ENCODE measurements at regions not wholly inside any gene's neighbourhood (a gene's known extent, or its start where the extent isn't known, plus 50 kb on each side); places are given as distances from the start of the nearest gene placed in this dataset.

- no peak for TF ChIP-seq CTCF (IDR thresholded peaks at IDR 0.05; ENCODE audit: extremely low read depth, missing control alignments)
- no peak for DNase-seq (ENCODE audit: low spot score)
Observed at GRCh38 chr21:38057626-38058025, 141.4 kb upstream of the KCNJ6 start.

- no peak for DNase-seq (ENCODE audit: low spot score)
- TF ChIP-seq CTCF (IDR thresholded peaks at IDR 0.05; ENCODE audit: extremely low read depth, missing control alignments), result no peak
Observed at GRCh38 chr21:38060533-38060932, 144.3 kb upstream of the KCNJ6 start.

GRCh38 chr21:38067086-38067739, 151.0 kb upstream of the KCNJ6 start:
- no peak for DNase-seq (ENCODE audit: low spot score)
- no peak for TF ChIP-seq CTCF (IDR thresholded peaks at IDR 0.05; ENCODE audit: extremely low read depth, missing control alignments)

GRCh38 chr21:38072489-38072888, 156.2 kb upstream of the KCNJ6 start:
- no peak for TF ChIP-seq CTCF (IDR thresholded peaks at IDR 0.05; ENCODE audit: extremely low read depth, missing control alignments)
- no peak for DNase-seq (ENCODE audit: low spot score)

- DNase-seq (ENCODE audit: low spot score), result no peak
- no peak for TF ChIP-seq CTCF (IDR thresholded peaks at IDR 0.05; ENCODE audit: extremely low read depth, missing control alignments)
Observed at GRCh38 chr21:38075833-38076587, 159.8 kb upstream of the KCNJ6 start.

- no peak for TF ChIP-seq CTCF (IDR thresholded peaks at IDR 0.05; ENCODE audit: extremely low read depth, missing control alignments)
Observed at GRCh38 chr21:38077569-38077968, 161.3 kb upstream of the KCNJ6 start.

GRCh38 chr21:38080888-38081287, 164.6 kb upstream of the KCNJ6 start:
- DNase-seq (ENCODE audit: low spot score), result no peak
- no peak for TF ChIP-seq CTCF (IDR thresholded peaks at IDR 0.05; ENCODE audit: extremely low read depth, missing control alignments)

More at GRCh38 chr21:38077569-38077968, 161.3 kb upstream of the KCNJ6 start:
- no peak for DNase-seq (ENCODE audit: low spot score)

Data from GM20000 (cell line).